Skeletal muscle cell (primary cell): ENCODE measurements at regions not wholly inside any gene's neighbourhood (a gene's known extent, or its start where the extent isn't known, plus 50 kb on each side); places are given as distances from the start of the nearest gene placed in this dataset.

Experiments used
- DNase-seq: peaks from one replicate; pipeline ENCODE4 v3.0.0-alpha.2; 2010; ENCODE audit warnings: low read depth
- H3K4me3 ChIP-seq: 2 replicates; pipeline ENCODE4 v1.5.1; 2011; ENCODE audit warnings: low read depth, mild to moderate bottlenecking, control low read depth, low read length, moderate library complexity

GRCh38 chr5:4831325-4831724 is 308.8 kb upstream of the ADAMTS16 start:
- no peak for DNase-seq
- no peak overlapping the region for H3K4me3 ChIP-seq

DNA sequence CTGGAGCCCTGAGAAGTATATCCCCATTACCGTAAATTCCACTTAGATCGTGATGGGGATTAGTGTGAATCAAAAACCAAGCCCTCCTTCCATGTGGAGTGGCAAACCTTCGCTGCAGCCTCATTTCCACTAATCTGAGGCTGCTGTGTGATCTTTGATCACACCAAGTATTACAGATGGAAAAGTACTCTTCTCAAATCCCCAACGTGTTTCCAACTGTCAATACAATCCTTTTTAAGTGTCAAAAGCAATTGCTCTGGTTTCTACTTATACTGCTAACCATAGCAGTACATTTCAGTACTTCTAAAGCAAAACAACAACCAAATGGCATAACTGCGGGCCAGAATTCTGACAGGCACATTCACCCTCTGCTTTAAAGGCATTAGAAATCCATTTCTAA is 307.7 kb upstream of the ADAMTS16 start:
- no peak overlapping the region for H3K4me3 ChIP-seq
- DNase-seq: no peak

GRCh38 chr5:4833104-4833738 is 306.9 kb upstream of the ADAMTS16 start:
- DNase-seq: no peak
- H3K4me3 ChIP-seq: no peak overlapping the region

DNA sequence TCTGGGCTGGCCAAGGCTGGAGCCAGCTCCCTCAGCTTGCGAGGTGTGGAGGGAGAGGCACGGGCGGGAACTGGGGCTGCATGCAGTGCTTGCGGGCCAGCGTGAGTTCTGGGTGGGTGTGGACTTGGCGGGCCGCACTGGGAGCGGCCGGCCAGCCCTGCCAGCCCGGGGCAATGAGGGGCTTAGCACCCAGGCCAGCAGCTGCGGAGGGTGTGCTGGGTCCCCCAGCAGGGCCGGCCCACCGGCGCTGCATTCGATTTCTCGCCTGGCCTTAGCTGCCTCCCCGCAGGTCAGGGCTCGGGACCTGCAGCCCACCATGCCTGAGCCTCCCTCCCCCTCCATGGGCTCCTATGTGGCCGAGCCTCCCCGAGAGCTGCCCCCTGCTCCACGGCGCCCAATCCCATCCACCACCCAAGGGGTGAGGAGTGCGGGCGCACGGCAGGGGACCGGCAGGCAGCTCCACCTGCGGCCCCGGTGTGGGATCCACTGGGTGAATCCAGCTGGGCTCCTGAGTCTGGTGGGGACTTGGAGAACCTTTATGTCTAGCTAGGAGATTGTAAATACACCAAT is 302.6 kb upstream of the ADAMTS16 start:
- no peak overlapping the region for H3K4me3 ChIP-seq
- no peak for DNase-seq

DNA sequence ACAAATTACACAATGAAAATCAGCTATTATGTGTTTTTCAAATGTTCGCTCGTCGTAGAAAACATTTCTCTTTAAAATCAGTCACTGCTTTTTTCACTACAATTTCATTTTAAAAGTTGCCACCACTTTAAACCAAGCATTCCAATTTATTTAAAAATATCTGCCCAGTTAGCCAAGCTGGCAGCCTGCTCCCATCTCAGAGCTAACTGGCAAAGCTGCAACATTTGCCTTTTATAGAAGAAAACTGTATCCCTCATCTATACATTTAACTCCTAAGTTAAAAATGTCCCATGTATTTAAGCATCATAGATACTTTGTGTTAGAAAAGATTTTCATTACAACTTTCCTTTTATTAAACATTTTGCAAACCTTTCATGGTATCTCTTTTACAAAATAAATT is 294.9 kb upstream of the ADAMTS16 start:
- no peak overlapping the region for H3K4me3 ChIP-seq
- no peak for DNase-seq

- DNase-seq: no peak
- no peak overlapping the region for H3K4me3 ChIP-seq
These were observed 292.4 kb upstream of the ADAMTS16 start for GRCh38 chr5:4847766-4848165.

- no peak for DNase-seq
These were observed 285.1 kb upstream of the ADAMTS16 start for GRCh38 chr5:4855036-4855435.

GRCh38 chr5:4855880-4856279 is 284.2 kb upstream of the ADAMTS16 start:
- no peak for DNase-seq
- no peak overlapping the region for H3K4me3 ChIP-seq

More at GRCh38 chr5:4855036-4855435, 285.1 kb upstream of the ADAMTS16 start:
- no peak overlapping the region for H3K4me3 ChIP-seq

DNA sequence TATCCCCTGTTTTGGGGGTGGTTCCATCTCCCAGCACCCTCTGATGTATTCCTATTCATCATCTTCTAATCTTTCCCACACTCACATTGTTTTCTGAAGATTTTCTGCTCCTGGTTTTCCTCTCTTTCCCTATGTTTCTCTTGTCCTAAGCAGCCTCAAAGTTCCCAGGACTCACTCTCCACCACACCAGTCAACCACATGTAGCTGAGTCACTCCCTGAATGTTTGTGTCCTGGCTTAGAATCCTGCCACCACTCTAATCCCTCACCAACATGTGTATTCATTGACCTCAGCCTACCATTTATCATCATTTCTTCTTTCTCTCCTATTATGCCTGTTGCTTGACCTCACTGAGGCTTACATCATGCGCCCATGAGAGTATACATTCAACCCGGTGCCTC is 282.4 kb upstream of the ADAMTS16 start:
- DNase-seq: no peak
- no peak overlapping the region for H3K4me3 ChIP-seq

DNA sequence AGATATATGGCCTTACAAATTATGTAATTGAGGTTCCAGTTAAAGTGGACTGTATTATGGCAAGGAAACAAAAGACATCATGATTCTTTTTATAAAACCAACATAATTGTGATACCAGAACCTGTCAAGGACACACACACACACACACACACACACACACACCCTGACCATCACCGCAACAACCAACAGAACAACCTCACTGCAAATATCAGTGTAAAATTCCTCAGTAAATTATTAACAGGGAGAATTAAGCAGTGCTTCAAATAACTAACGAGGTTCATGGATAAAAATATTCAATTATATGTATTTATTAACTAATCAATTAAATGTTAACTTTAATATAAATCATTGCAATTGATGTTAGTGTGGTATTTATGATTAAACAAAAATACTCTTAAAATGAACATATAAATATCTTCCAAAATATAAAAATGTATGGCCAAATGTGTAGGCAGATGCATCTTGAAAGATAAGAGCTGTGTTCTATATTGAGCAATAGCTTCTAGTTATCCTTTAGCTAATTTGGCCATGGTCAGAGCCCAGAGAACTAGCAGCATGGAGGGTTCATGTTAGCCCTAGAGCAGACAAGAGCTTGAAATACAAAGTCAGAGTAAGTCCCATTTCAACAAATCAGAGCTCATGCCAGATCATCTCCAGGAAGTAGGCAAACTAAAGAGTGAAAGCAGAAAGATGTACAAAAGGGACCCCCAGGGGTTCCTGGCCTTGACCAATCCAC is 280.5 kb upstream of the ADAMTS16 start:
- DNase-seq: no peak
- H3K4me3 ChIP-seq: no peak overlapping the region

- no peak for DNase-seq
These were observed 279.5 kb upstream of the ADAMTS16 start for GRCh38 chr5:4860631-4861030.

DNA sequence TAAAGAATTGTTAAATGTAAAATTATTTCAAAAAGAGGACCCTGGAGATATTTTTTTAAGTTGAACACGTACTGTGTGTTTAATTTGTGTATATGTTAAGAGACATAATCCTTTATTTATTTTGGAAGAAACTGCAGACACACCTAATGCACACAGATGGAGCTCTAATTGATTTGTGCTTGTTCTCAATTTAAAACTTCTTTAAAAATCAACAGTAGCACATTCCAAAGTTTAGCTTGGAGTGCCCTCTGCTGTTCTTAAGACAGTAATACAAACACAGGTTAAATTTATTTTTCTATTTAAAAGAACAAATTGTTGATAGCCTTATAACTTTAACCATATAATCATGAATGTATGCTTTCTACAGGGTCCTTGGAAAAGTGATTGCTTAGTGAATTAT is 277.6 kb upstream of the ADAMTS16 start:
- peak; percentile 9 for DNase-seq
- H3K4me3 ChIP-seq: no peak overlapping the region

More at GRCh38 chr5:4860631-4861030, 279.5 kb upstream of the ADAMTS16 start:
- no peak overlapping the region for H3K4me3 ChIP-seq

GRCh38 chr5:4866131-4866659 is 273.9 kb upstream of the ADAMTS16 start:
- no peak for DNase-seq

GRCh38 chr5:4866817-4867216 is 273.3 kb upstream of the ADAMTS16 start:
- DNase-seq: no peak
- H3K4me3 ChIP-seq: no peak overlapping the region

More at GRCh38 chr5:4866131-4866659, 273.9 kb upstream of the ADAMTS16 start:
- no peak overlapping the region for H3K4me3 ChIP-seq

DNA sequence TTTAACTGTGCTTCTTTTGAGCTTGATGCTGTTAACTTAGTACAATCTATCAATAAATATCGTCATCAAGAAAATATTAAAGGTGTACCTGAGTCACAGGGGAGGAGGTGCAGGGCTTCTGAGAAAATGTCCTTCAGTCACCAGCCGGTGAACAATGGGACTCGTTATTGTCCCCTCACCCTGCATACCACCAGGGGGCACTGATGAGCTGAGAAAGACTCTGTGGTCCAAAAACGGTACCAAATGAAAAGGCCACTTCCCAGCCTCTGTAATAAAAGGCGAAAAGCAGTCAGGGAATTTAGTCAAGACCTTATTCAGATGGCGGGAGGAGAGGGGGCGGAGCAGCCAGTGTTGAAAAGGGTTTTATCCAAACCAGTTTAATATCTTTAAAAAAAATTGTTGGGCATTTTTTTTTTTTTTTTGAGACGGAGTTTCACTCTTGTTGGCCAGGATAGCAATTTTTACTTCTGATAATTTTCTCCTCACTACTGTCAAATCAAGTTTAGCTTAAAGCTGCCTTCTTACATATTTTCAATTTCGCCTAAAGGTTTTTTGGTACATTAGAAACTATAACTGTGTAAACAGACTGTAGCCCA is 271.9 kb upstream of the ADAMTS16 start:
- no peak for DNase-seq

GRCh38 chr5:4873652-4874051 is 266.5 kb upstream of the ADAMTS16 start:
- no peak overlapping the region for H3K4me3 ChIP-seq
- DNase-seq: no peak

More for the DNA sequence above, 271.9 kb upstream of the ADAMTS16 start:
- no peak overlapping the region for H3K4me3 ChIP-seq

GRCh38 chr5:4874097-4874496 is 266.0 kb upstream of the ADAMTS16 start:
- no peak for DNase-seq
- H3K4me3 ChIP-seq: no peak overlapping the region

DNA sequence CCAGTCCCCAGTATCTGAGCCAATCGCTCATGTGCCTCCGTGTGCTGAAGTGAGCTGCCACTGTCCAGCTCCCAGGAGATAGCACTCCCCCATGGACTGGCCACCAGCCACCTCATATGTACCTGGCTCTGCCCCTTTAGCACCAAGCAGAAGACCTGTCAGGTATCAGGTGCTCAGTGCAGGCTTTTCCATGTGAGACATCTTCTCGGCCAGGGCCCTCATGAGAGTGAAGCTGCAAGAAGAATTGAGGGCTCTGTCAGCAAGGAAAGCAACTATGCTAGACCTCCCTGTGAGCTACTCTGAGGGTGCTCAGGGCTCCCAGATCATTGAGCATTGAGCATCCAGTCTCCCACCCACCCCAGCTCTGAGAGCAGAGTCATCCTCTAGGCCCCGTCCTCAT is 264.2 kb upstream of the ADAMTS16 start:
- no peak for DNase-seq

GRCh38 chr5:4876804-4877203 is 263.3 kb upstream of the ADAMTS16 start:
- no peak for DNase-seq
- H3K4me3 ChIP-seq: no peak overlapping the region

More for the DNA sequence above, 264.2 kb upstream of the ADAMTS16 start:
- H3K4me3 ChIP-seq: no peak overlapping the region

GRCh38 chr5:4877579-4877978 is 262.6 kb upstream of the ADAMTS16 start:
- DNase-seq: no peak
- no peak overlapping the region for H3K4me3 ChIP-seq
